ENCODE measurements at regions not wholly inside any gene's neighbourhood (a gene's known extent, or its start where the extent isn't known, plus 50 kb on each side); places are given as distances from the start of the nearest gene placed in this dataset.

- H3K4me1 Mint-ChIP-seq (ENCODE audit: low read depth, unreplicated experiment): peaks cover 13% of the 10 kb centered on the region
- no TSS peak for BruUV-seq (replicated peaks)
- H3K36me3 Mint-ChIP-seq (ENCODE audit: insufficient read depth, unreplicated experiment): peaks cover 8% of the 10 kb centered on the region
- H3K27ac Mint-ChIP-seq (ENCODE audit: unreplicated experiment): no peak overlapping the region
- H3K4me3 Mint-ChIP-seq (ENCODE audit: low read depth, unreplicated experiment): no peak overlapping the region
- TF ChIP-seq CTCF (IDR thresholded peaks at IDR 0.05; ENCODE audit: unreplicated experiment): no peak
- intact Hi-C loops (cut with micrococcal nuclease; ENCODE audit: unreplicated experiment): loop anchor here (10.0 kb wide), 1 partner anchor 628 kb away; no protein-coding TSS in a partner anchor
- DNase-seq: no peak
- H3K9me3 Mint-ChIP-seq (ENCODE audit: low read depth, unreplicated experiment): peaks cover 18% of the 10 kb centered on the region
- CTCF ChIA-PET: no interaction called here
- no peaks in the 10 kb centered on the region for H3K27me3 Mint-ChIP-seq (ENCODE audit: unreplicated experiment)
Measured at GRCh38 chr2:105972927-105973326, 221.2 kb downstream of the UXS1 start.

GRCh38 chr2:105972246-105972645 is 221.9 kb downstream of the UXS1 start:
- H3K36me3 Mint-ChIP-seq (ENCODE audit: insufficient read depth, unreplicated experiment): peaks cover 5% of the 10 kb centered on the region
- BruUV-seq (replicated peaks): no TSS peak
- TF ChIP-seq CTCF (IDR thresholded peaks at IDR 0.05; ENCODE audit: unreplicated experiment): no peak
- no peak for DNase-seq
- intact Hi-C loops (cut with micrococcal nuclease; ENCODE audit: unreplicated experiment): loop anchor here (10.0 kb wide), 1 partner anchor 627 kb away; no protein-coding TSS in a partner anchor
- peaks cover 6% of the 10 kb centered on the region for H3K4me1 Mint-ChIP-seq (ENCODE audit: low read depth, unreplicated experiment)
- no peak overlapping the region for H3K27ac Mint-ChIP-seq (ENCODE audit: unreplicated experiment)
- no peaks in the 10 kb centered on the region for H3K27me3 Mint-ChIP-seq (ENCODE audit: unreplicated experiment)
- peaks cover 14% of the 10 kb centered on the region for H3K9me3 Mint-ChIP-seq (ENCODE audit: low read depth, unreplicated experiment)
- H3K4me3 Mint-ChIP-seq (ENCODE audit: low read depth, unreplicated experiment): no peak overlapping the region
- CTCF ChIA-PET: no interaction called here

GRCh38 chr2:105969552-105969951 is 224.5 kb downstream of the UXS1 start:
- peak; percentile 35 for DNase-seq
- H3K9me3 Mint-ChIP-seq (ENCODE audit: low read depth, unreplicated experiment): peaks cover 5% of the 10 kb centered on the region
- H3K4me3 Mint-ChIP-seq (ENCODE audit: low read depth, unreplicated experiment): no peak overlapping the region
- H3K36me3 Mint-ChIP-seq (ENCODE audit: insufficient read depth, unreplicated experiment): no peaks in the 10 kb centered on the region
- intact Hi-C loops (cut with micrococcal nuclease; ENCODE audit: unreplicated experiment): loop anchor here (2.0 kb wide), 1 partner anchor 221 kb away; no protein-coding TSS in a partner anchor
- TF ChIP-seq CTCF (IDR thresholded peaks at IDR 0.05; ENCODE audit: unreplicated experiment): no peak
- H3K4me1 Mint-ChIP-seq (ENCODE audit: low read depth, unreplicated experiment): no peaks in the 10 kb centered on the region
- no TSS peak for BruUV-seq (replicated peaks)
- no peak overlapping the region for H3K27ac Mint-ChIP-seq (ENCODE audit: unreplicated experiment)
- H3K27me3 Mint-ChIP-seq (ENCODE audit: unreplicated experiment): no peaks in the 10 kb centered on the region
- CTCF ChIA-PET: interaction anchor here (0.6 to 0.9 kb wide), 2 partner anchors 9 to 393 kb away, joined by 3 to 4 read pairs; no protein-coding TSS in a partner anchor

- Mint-ChIP-seq H3K4me3 (ENCODE audit: low read depth, unreplicated experiment) (no peak overlapping the region), H3K36me3 (ENCODE audit: insufficient read depth, unreplicated experiment) (peaks cover 5% of the 10 kb centered on the region), H3K27ac (ENCODE audit: unreplicated experiment) (no peak overlapping the region), H3K9me3 (ENCODE audit: low read depth, unreplicated experiment) (no peaks in the 10 kb centered on the region), H3K27me3 (ENCODE audit: unreplicated experiment) (no peaks in the 10 kb centered on the region), H3K4me1 (ENCODE audit: low read depth, unreplicated experiment) (no peaks in the 10 kb centered on the region)
- DNase-seq: no peak
- no peak for TF ChIP-seq CTCF (IDR thresholded peaks at IDR 0.05; ENCODE audit: unreplicated experiment)
- CTCF ChIA-PET: no interaction called here
- no TSS peak for BruUV-seq (replicated peaks)
- intact Hi-C loops (cut with micrococcal nuclease; ENCODE audit: unreplicated experiment): no loop called here
Measured at GRCh38 chr2:105962221-105962620, 217.5 kb downstream of the NCK2 start.

Measured in Calu3 (cell line).